ENCODE measurements at regions not wholly inside any gene's neighbourhood (a gene's known extent, or its start where the extent isn't known, plus 50 kb on each side); places are given as distances from the start of the nearest gene placed in this dataset.

DNA sequence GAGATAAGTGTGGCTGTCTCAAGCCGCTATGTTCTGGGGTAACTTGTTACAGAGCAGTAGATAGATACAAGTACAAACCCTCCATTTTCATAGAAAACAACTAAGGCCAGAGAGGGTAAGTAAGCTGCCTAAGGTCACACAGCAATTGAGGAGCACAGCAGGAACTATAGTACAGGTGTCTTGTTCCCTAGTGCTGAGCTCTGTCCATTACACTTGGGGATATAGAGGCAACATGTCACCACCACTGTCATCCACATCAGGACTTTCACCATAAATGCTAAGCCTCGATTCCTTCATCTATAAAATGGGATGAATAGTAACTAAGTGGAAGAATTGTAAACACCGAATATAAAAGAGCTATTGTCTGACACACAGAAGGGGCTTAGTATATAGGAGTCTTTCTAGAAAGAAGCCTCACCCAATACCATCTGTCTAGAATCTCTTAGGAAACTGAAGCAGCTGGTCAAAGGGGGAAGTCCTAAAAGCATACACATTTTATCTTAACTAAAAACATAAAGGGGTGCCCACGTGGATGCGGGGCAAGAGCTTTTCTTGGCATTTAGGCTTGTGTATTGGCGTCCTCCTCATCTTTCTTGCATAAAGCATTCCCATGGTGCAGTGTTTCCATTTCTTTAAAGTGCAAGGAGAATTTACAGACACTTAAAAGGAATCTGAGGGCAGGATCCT lies 93.8 kb upstream of the ALX4 start:
- no peak overlapping the region for H3K4me3 ChIP-seq (ENCODE audit: low read depth, low read length)
- no peak for DNase-seq (ENCODE audit: low read depth)
- TF ChIP-seq, protein P1, sequence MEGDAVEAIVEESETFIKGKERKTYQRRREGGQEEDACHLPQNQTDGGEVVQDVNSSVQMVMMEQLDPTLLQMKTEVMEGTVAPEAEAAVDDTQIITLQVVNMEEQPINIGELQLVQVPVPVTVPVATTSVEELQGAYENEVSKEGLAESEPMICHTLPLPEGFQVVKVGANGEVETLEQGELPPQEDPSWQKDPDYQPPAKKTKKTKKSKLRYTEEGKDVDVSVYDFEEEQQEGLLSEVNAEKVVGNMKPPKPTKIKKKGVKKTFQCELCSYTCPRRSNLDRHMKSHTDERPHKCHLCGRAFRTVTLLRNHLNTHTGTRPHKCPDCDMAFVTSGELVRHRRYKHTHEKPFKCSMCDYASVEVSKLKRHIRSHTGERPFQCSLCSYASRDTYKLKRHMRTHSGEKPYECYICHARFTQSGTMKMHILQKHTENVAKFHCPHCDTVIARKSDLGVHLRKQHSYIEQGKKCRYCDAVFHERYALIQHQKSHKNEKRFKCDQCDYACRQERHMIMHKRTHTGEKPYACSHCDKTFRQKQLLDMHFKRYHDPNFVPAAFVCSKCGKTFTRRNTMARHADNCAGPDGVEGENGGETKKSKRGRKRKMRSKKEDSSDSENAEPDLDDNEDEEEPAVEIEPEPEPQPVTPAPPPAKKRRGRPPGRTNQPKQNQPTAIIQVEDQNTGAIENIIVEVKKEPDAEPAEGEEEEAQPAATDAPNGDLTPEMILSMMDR (IDR thresholded peaks at IDR 0.05; ENCODE audit: insufficient read depth, low read depth, low read length, missing control alignments) = no peak

DNA sequence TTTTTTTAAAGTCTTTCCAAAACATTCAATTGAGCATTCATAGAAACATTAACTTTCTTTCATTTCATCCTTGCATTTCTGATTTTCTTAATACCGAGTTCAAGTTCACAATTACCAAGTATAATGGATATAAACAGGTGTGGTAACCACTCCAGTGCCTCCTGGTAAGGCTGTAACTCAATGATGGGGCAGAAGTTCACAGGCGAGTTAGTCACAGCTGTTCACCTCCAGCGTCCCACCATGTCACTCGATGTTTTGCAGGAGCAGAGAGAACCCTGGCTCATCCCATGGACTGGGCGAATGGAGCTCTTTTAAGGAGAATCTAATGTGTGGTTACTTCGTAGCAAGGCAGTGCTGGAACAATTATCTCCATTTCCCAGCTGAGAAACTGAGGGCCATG lies 94.4 kb upstream of the ALX4 start:
- TF ChIP-seq, protein P1 (IDR thresholded peaks at IDR 0.05; ENCODE audit: insufficient read depth, low read depth, low read length, missing control alignments) = no peak
- no peak overlapping the region for H3K4me3 ChIP-seq (ENCODE audit: low read depth, low read length)
- DNase-seq (ENCODE audit: low read depth) = no peak

DNA sequence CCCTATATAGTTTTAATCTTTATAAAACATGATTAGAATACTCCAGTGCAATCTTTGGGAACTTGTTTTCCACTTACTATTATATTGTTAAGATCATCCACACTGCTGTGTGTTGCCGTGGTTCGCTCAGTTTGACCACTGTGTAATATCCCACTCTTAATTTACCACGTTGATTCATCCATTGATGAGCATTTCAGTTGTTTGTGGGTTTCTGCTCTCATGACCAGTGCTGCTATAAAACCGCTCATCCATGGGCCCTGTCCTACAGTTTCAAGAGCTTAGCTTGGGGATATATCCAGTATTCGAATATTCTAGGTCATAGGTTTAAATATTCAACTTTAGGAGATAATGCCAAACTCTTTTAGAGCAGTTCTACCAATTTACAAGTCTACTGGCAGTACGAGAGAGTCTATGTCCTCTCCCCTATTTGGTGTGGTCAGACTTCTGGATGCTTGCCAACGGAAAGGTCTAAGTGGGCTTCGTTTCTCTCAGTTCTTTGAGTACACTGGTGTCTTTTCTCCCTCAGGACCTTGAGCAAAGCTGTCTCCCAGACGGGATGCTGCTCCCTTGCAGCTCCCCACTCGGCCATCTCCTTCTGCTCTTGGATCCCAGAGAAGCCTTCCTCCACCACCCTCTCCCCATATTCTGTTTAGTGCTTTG lies 94.9 kb upstream of the ALX4 start:
- H3K4me3 ChIP-seq (ENCODE audit: low read depth, low read length) = no peak overlapping the region
- no peak for DNase-seq (ENCODE audit: low read depth)
- TF ChIP-seq, protein P1 (IDR thresholded peaks at IDR 0.05; ENCODE audit: insufficient read depth, low read depth, low read length, missing control alignments) = no peak

DNA sequence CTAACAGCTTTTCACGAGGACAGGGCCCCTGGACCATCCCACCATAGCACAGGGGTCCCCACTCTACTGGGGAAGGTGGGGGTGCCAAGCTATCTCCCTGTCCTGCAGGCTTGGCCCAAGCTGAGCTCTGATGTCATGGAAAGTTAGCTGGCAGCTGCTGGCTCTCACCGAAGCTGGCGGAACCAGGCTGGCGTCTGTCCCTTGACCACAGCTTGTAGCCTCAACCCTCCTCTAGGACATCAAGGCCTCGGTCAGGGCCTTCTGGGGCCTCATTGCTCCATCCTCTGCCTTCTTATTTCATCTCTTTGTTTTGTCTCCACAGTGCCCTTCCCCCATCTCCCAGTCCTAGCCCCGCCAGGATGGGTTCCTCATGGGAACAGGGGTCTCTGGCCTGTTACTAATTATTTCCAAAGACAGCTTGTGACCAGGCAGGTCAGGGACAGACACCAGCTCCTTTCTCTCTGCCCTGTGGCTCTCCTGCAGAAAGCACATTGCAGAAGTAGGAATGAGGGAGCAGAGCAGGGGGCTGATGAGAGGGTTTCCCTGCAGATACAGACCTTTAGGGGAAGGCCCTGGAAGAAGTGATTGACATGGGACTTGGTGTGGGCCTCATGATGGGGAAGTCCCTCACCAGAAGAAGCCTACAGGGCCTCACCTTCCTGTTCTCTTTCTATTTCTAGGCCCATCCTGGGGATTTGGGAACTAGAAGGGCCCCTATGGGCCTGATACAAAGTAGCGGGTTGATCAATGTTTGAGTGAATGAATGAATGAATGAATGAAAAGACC lies 97.5 kb upstream of the ALX4 start:
- TF ChIP-seq, protein P1 (IDR thresholded peaks at IDR 0.05; ENCODE audit: insufficient read depth, low read depth, low read length, missing control alignments) = no peak
- no peak overlapping the region for H3K4me3 ChIP-seq (ENCODE audit: low read depth, low read length)
- no peak for DNase-seq (ENCODE audit: low read depth)

DNA sequence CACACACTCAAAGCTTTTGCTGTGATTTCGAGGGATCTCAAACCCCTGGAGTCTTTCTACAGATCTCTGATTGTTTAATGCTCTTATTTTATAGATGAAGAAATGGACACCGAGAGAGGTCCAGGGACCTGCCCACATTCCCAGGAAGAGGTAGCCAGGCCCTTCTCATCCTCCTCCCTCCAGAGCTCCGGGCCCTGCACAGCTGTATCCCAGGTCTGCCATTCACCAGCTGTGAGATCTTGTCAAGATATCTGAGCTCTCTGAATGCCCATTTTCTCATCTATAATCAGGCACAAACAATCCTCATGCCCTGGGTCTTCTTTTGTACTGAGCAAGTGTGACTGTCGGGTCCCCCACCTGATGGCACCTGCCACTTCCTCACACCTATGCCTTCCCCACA lies 98.2 kb upstream of the ALX4 start:
- H3K4me3 ChIP-seq (ENCODE audit: low read depth, low read length) = no peak overlapping the region
- DNase-seq (ENCODE audit: low read depth) = no peak
- TF ChIP-seq, protein P1 (IDR thresholded peaks at IDR 0.05; ENCODE audit: insufficient read depth, low read depth, low read length, missing control alignments) = no peak

DNA sequence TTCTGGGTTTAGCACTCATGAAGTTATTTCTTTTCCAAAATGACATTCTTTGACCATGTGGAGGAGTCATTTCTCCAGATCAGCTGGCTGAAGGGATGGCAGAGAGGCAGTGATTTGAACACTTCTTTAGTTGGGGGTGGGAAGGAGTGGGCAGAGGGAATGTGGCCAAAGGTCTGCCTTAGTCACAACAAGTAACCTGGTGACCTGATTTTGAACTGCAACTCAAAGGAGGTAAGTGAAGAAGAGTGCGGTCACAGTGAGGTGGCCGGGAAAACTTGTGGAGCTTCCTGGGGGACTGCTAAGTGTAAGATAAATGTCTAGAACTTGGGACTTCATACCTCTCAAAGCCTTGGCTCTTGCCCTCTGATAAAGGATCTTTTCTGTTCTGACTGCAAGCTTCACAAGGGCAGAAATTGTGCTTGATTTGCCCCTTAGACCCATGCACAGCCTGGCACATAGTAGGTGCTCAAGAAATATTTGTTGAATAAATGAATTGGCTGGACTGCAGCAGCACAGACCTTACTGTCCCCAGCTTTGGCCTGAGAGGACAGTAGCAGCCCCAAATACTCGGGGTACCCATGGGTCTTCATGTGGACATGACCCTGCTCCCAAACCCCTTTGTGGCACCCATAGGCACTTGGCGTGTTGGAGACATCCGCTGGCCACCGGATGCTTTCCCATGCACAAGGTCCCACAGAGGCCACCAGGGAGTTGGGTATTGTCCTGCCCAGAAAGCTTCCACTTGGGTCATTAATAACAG lies 99.0 kb upstream of the ALX4 start:
- TF ChIP-seq, protein P1 (IDR thresholded peaks at IDR 0.05; ENCODE audit: insufficient read depth, low read depth, low read length, missing control alignments) = no peak
- no peak overlapping the region for H3K4me3 ChIP-seq (ENCODE audit: low read depth, low read length)
- no peak for DNase-seq (ENCODE audit: low read depth)

All from GM12865 (cell line).